DND-41 (cell line): ENCODE measurements at regions not wholly inside any gene's neighbourhood (a gene's known extent, or its start where the extent isn't known, plus 50 kb on each side); places are given as distances from the start of the nearest gene placed in this dataset.

Experiments
- CTCF ChIP-seq: IDR thresholded peaks from 2 replicates; pipeline ENCODE4 v1.5.1; 2012; ENCODE audit warnings: borderline replicate concordance, low read length, moderate library complexity, mild to moderate bottlenecking; ENCODE audit not compliant: poor library complexity, severe bottlenecking; ENCODE audit errors: extremely low read depth
- EZH2 ChIP-seq: IDR thresholded peaks from 3 replicates; pipeline ENCODE4 v1.6.1; 2012; ENCODE audit warnings: borderline replicate concordance, low read depth, mild to moderate bottlenecking, moderate library complexity, low read length, inconsistent platforms; ENCODE audit not compliant: severe bottlenecking

- no peak for TF ChIP-seq CTCF
- no peak for TF ChIP-seq EZH2
These were observed 503.7 kb upstream of the SLC8A1 start for GRCh38 chr2:40955635-40956034.
